OCI-LY7 (cell line): ENCODE measurements at regions not wholly inside any gene's neighbourhood (a gene's known extent, or its start where the extent isn't known, plus 50 kb on each side); places are given as distances from the start of the nearest gene placed in this dataset.
"Not testable (repeated sequence)": the region's sequence is repeated elsewhere in the genome, so short reads cannot be mapped to it uniquely, and the experiment has no call there.

Experiments used
- BruUV-seq: library from RNA; stranded (reverse); fragments of 400-500 nt; replicated peaks from 2 replicates; lab custom pipeline; 2021; lab: Mats Ljungman, UMichigan
- CTCF ChIA-PET: fragments of 300-600 bp; sonication (Branson Sonifier 250); formaldehyde crosslinking; loops from one replicate; lab custom pipeline; 2022; ENCODE audit warnings: antibody characterized with exemption; ENCODE audit not compliant: unreplicated experiment; lab: Charles Lee
- POLR2A ChIA-PET: fragments of 300-600 bp; sonication (Branson Sonifier 250); formaldehyde crosslinking; loops from one replicate; lab custom pipeline; 2022; ENCODE audit warnings: antibody characterized with exemption; lab: Charles Lee
- DNase-seq: peaks from one replicate; pipeline ENCODE4 v3.0.0-alpha.2; 2015; ENCODE audit warnings: low spot score
- H2AFZ ChIP-seq: fragments of 200-600 bp; sonication (generic), shearing (Covaris generic); 2 replicates; pipeline ENCODE4 v1.6.1; 2014; ENCODE audit warnings: mild to moderate bottlenecking, antibody characterized with exemption, low read length, moderate library complexity
- H3K27ac ChIP-seq: fragments of 200-600 bp; sonication (generic); 2 replicates; pipeline ENCODE4 v1.5.1; 2014; ENCODE audit warnings: mixed run types, low read depth, mild to moderate bottlenecking, moderate library complexity, low read length, inconsistent platforms; ENCODE audit not compliant: poor library complexity, severe bottlenecking
- H3K36me3 ChIP-seq: fragments of 200-600 bp; sonication (generic); 2 replicates; pipeline ENCODE4 v1.6.1; 2014; ENCODE audit warnings: mild to moderate bottlenecking, antibody characterized with exemption, low read length, moderate library complexity, mixed read lengths; ENCODE audit not compliant: insufficient read depth
- H3K4me1 ChIP-seq: fragments of 200-600 bp; sonication (generic); 2 replicates; pipeline ENCODE4 v1.5.1; 2014; ENCODE audit warnings: mild to moderate bottlenecking, low read length; ENCODE audit not compliant: insufficient read depth, poor library complexity, severe bottlenecking
- H3K4me2 ChIP-seq: fragments of 200-600 bp; sonication (generic); 2 replicates; pipeline ENCODE4 v1.6.1; 2014; ENCODE audit warnings: mild to moderate bottlenecking, low read length
- H3K4me3 ChIP-seq: fragments of 200-600 bp; sonication (generic); 2 replicates; pipeline ENCODE4 v1.5.1; 2014; ENCODE audit warnings: mild to moderate bottlenecking, low read depth, low read length; ENCODE audit not compliant: poor library complexity, severe bottlenecking
- H3K79me2 ChIP-seq: fragments of 200-600 bp; sonication (generic); 2 replicates; pipeline ENCODE4 v1.6.1; 2016; ENCODE audit warnings: low read depth, mild to moderate bottlenecking, low read length, moderate library complexity, mixed read lengths; ENCODE audit not compliant: insufficient read depth
- H3K9me2 ChIP-seq: fragments of 200-600 bp; sonication (generic); 2 replicates; pipeline ENCODE4 v1.6.1; 2016; ENCODE audit warnings: mild to moderate bottlenecking, low read length, mixed read lengths; ENCODE audit not compliant: insufficient read depth
- H3K9me3 ChIP-seq: fragments of 200-600 bp; sonication (generic); 2 replicates; pipeline ENCODE4 v1.6.1; 2014; ENCODE audit warnings: mild to moderate bottlenecking, mixed run types, low read length, mixed read lengths
- H4K20me1 ChIP-seq: fragments of 200-600 bp; sonication (generic); 2 replicates; pipeline ENCODE4 v1.6.1; 2014; ENCODE audit warnings: mild to moderate bottlenecking, antibody characterized with exemption, low read length, moderate library complexity, mixed read lengths; ENCODE audit not compliant: insufficient read depth
- EZH2phosphoT487 ChIP-seq: fragments of 200-600 bp; sonication (generic); IDR thresholded peaks from 2 replicates; pipeline ENCODE4 v1.6.1; 2018; ENCODE audit warnings: low read depth, borderline replicate concordance, mild to moderate bottlenecking, mixed run types, antibody characterized with exemption, low read length, moderate library complexity, mixed read lengths
- intact Hi-C: fragments of 100-400 bp; cut with micrococcal nuclease; formaldehyde crosslinking; loops from one replicate; pipeline ENCODE4 v1.10.0; 2022; ENCODE audit not compliant: unreplicated experiment
- TF ChIP-seq, protein P1 (sequence below): fragments of 200-600 bp; sonication (generic); conservative IDR thresholded peaks from 2 replicates; pipeline ENCODE4 v1.5.1; 2014; ENCODE audit warnings: mild to moderate bottlenecking, antibody characterized with exemption, low read length, moderate library complexity, mixed read lengths

DNA sequence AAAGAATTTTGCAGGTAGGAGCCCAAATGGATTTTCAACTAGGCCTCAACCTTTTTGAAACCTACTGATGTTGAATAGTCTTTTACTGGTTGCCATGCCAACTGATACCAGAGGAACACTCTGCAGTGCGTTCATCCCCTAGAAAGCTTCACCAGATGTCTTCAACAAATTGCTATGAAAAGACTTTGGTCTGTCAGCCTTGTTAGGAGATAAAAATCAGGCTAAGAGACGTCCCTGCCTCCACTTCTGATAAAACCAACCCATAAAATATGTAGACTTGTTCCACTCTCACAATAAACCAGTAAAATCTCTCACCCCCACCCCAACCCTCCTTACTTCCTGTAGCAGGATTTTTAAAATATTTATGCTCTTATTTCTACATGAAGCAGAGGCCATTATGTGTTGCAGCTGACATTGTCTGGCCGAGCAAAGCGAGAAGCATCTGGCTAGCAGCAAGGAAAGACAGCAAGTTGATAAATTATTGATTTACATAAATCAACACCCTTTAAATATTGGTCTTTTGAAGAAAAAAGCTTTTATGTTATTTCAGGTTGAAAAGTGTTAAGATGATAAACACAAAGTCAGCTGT, 428.7 kb downstream of the ISL1 start:
- DNase-seq, result no peak
- Histone ChIP-seq H3K27ac (no peak overlapping the region), H3K36me3 (no peaks in the 10 kb centered on the region), H3K4me2 (no peak overlapping the region), H4K20me1 (no peaks in the 10 kb centered on the region), H3K4me3 (no peak overlapping the region), H3K4me1 (no peaks in the 10 kb centered on the region), H3K79me2 (no peaks in the 10 kb centered on the region), H3K9me2 (no peaks in the 10 kb centered on the region), H3K9me3 (no peaks in the 10 kb centered on the region), H2AFZ (no peak overlapping the region)
- ChIA-PET CTCF (no interaction called here), POLR2A (no interaction called here)
- no TSS peak for BruUV-seq
- intact Hi-C loops, result no loop called here
- TF ChIP-seq, protein P1, sequence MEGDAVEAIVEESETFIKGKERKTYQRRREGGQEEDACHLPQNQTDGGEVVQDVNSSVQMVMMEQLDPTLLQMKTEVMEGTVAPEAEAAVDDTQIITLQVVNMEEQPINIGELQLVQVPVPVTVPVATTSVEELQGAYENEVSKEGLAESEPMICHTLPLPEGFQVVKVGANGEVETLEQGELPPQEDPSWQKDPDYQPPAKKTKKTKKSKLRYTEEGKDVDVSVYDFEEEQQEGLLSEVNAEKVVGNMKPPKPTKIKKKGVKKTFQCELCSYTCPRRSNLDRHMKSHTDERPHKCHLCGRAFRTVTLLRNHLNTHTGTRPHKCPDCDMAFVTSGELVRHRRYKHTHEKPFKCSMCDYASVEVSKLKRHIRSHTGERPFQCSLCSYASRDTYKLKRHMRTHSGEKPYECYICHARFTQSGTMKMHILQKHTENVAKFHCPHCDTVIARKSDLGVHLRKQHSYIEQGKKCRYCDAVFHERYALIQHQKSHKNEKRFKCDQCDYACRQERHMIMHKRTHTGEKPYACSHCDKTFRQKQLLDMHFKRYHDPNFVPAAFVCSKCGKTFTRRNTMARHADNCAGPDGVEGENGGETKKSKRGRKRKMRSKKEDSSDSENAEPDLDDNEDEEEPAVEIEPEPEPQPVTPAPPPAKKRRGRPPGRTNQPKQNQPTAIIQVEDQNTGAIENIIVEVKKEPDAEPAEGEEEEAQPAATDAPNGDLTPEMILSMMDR, result no peak
- TF ChIP-seq EZH2phosphoT487, result no peak

DNA sequence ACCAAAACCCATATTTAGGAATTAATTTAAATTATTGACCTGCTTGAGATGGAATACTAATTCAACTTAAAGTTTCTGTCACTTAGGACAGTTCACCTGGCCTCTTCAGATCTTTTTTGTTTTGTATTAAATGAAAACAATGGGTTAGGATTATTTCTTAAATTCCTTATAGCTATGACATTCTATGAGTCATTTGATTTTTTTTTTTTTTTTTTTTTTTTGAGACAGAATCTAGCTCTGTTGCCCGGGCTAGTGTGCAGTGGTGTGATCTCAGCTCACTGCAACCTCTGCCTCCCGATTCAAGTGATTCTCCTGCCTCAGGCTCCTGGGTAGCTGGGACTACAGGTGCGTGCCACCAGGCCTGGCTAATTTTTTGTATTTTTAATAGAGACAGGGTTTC, 431.6 kb downstream of the ISL1 start:
- H3K27ac ChIP-seq, H3K4me2 ChIP-seq, H3K9me2 ChIP-seq, CTCF ChIA-PET, H3K79me2 ChIP-seq, H4K20me1 ChIP-seq, H2AFZ ChIP-seq, H3K4me1 ChIP-seq, H3K9me3 ChIP-seq, intact Hi-C loops, H3K36me3 ChIP-seq, H3K4me3 ChIP-seq, BruUV-seq, DNase-seq: not testable (repeated sequence)
- POLR2A ChIA-PET, result interaction anchor here (0.7 kb wide), 1 partner anchor 881 kb away, joined by 3 read pairs; no protein-coding TSS in a partner anchor

DNA sequence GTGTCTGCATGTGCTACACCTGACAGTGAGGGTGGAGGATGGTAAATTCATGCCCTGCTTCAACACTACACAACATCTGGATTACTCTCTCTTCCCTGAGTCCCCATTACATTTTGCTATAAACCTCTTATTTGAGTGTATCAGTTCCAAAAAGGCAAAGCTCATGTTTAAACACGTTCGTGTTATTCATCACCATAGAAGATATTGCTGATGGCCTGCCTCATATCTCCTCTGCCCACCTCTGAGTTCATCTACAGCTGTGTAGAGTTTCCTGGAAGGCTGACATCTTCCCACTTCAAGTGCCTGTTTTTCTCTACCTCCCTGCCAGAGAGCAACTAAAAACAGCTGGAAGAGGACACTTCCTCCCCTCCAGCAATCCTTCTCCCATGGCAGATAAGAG, 433.2 kb downstream of the ISL1 start:
- H3K36me3 ChIP-seq, result no peaks in the 10 kb centered on the region
- no peak for TF ChIP-seq EZH2phosphoT487
- TF ChIP-seq, protein P1, result no peak
- intact Hi-C loops, result no loop called here
- H3K27ac ChIP-seq, result no peak overlapping the region
- ChIA-PET CTCF (no interaction called here), POLR2A (no interaction called here)
- H3K9me2 ChIP-seq, result no peaks in the 10 kb centered on the region
- BruUV-seq, result no TSS peak
- no peak for DNase-seq
- H2AFZ ChIP-seq, result no peak overlapping the region
- no peaks in the 10 kb centered on the region for H4K20me1 ChIP-seq
- no peak overlapping the region for H3K4me3 ChIP-seq
- H3K4me1 ChIP-seq, result no peaks in the 10 kb centered on the region
- no peak overlapping the region for H3K4me2 ChIP-seq
- no peaks in the 10 kb centered on the region for H3K79me2 ChIP-seq
- no peaks in the 10 kb centered on the region for H3K9me3 ChIP-seq
